Upper lobe of left lung (tissue), 6 donors: ENCODE measurements at regions not wholly inside any gene's neighbourhood (a gene's known extent, or its start where the extent isn't known, plus 50 kb on each side); places are given as distances from the start of the nearest gene placed in this dataset.
A peak's percentile ranks its signal among the peaks of the same experiment; 100 is the strongest.

Experiments used
- ATAC-seq, 2 donors: fragments of 200-7000 bp; cut with Tn5 transposase; one replicate each; pipeline ENCODE4 v1.9.1; 2022; ENCODE audit warnings: mild to moderate bottlenecking in 2 of 2, moderate library complexity in 2 of 2; ENCODE audit not compliant: low FRiP score in 2 of 2
- DNase-seq, 2 donors: peaks; one replicate each; pipeline ENCODE4 v3.0.0-alpha.2; 2019 to 2020
- H3K27ac ChIP-seq, 4 donors: fragments of 200-600 bp; sonication (generic); one replicate each; pipeline ENCODE4 v1.5.1; 2016 to 2019
- H3K27me3 ChIP-seq, 4 donors: fragments of 200-600 bp; sonication (generic); one replicate each; pipeline ENCODE4 v1.5.1; 2017 to 2019
- H3K36me3 ChIP-seq, 4 donors: fragments of 200-600 bp; sonication (generic); one replicate each; pipeline ENCODE4 v1.5.1; 2016 to 2019
- H3K4me1 ChIP-seq, 4 donors: fragments of 200-600 bp; sonication (generic); one replicate each; pipeline ENCODE4 v1.5.1; 2018 to 2019
- H3K4me3 ChIP-seq, 4 donors: fragments of 200-600 bp; sonication (generic); one replicate each; pipeline ENCODE4 v1.5.1; 2017 to 2019; ENCODE audit warnings: mild to moderate bottlenecking in 2 of 4, moderate library complexity in 1 of 4
- H3K9me3 ChIP-seq, 4 donors: fragments of 200-600 bp; sonication (generic); one replicate each; pipeline ENCODE4 v1.5.1; 2018 to 2019
- EP300 ChIP-seq, 4 donors: sonication (generic); formaldehyde crosslinking; IDR thresholded peaks; one replicate each; pipeline ENCODE4 v1.5.1; 2017; ENCODE audit warnings: antibody characterized with exemption in 4 of 4, control low read depth in 2 of 4
- POLR2A ChIP-seq, 4 donors: fragments of 450-650 bp; IDR thresholded peaks; one replicate each; pipeline ENCODE4 v1.5.1; 2016 to 2017; ENCODE audit warnings: antibody characterized with exemption in 4 of 4, mild to moderate bottlenecking in 2 of 4
- POLR2AphosphoS5 ChIP-seq, 2 donors: sonication (generic); formaldehyde crosslinking; IDR thresholded peaks; one replicate each; pipeline ENCODE4 v1.5.1; 2017; ENCODE audit warnings: antibody characterized with exemption in 2 of 2
- WGBS, 2 donors: methylation state at CpG; one replicate each; pipeline ENCODE4 v1.1.5; 2017 to 2018; 5-methylcytosine and 5-hydroxymethylcytosine counted together
- TF ChIP-seq, protein P1 (sequence below), 6 experiments: fragments of 450-650 bp in 4 of 6; fragments of 200-600 bp in 2 of 6; sonication (generic) in 2 of 6; IDR thresholded peaks; one replicate each; pipeline ENCODE4 v1.5.1; 2016 to 2019; ENCODE audit warnings: antibody characterized with exemption in 6 of 6
- donor health status: DM: no; HTN: no; CAD: no; lungs with moderate emphysema.
- donor health status: DM: no; HTN: yes; CAD: no; lungs with severe emphysema.

GRCh38 chr3:124518350-124518749 lies 211.9 kb upstream of the UMPS start:
- H3K4me3 ChIP-seq, result no peak overlapping the region
- peak in 1 of 2 donors; percentile 4 for DNase-seq
- H3K27ac ChIP-seq, result no peak overlapping the region
- H3K36me3 ChIP-seq, result no peaks in the 10 kb centered on the region
- H3K9me3 ChIP-seq, result no peaks in the 10 kb centered on the region
- WGBS, 2 donors, result 94 to 96% methylated on average over 9 to 11 of the region's 11 CpGs
- H3K27me3 ChIP-seq, result no peaks in the 10 kb centered on the region
- no peak for ATAC-seq
- peaks cover 0 to 7% (median 0%) of the 10 kb centered on the region in 4 donors for H3K4me1 ChIP-seq
- TF ChIP-seq POLR2AphosphoS5 (IDR thresholded peaks at IDR 0.05), result no peak
- TF ChIP-seq POLR2A (IDR thresholded peaks at IDR 0.05), result no peak
- TF ChIP-seq EP300 (IDR thresholded peaks at IDR 0.05), result no peak
- TF ChIP-seq, protein P1, sequence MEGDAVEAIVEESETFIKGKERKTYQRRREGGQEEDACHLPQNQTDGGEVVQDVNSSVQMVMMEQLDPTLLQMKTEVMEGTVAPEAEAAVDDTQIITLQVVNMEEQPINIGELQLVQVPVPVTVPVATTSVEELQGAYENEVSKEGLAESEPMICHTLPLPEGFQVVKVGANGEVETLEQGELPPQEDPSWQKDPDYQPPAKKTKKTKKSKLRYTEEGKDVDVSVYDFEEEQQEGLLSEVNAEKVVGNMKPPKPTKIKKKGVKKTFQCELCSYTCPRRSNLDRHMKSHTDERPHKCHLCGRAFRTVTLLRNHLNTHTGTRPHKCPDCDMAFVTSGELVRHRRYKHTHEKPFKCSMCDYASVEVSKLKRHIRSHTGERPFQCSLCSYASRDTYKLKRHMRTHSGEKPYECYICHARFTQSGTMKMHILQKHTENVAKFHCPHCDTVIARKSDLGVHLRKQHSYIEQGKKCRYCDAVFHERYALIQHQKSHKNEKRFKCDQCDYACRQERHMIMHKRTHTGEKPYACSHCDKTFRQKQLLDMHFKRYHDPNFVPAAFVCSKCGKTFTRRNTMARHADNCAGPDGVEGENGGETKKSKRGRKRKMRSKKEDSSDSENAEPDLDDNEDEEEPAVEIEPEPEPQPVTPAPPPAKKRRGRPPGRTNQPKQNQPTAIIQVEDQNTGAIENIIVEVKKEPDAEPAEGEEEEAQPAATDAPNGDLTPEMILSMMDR (IDR thresholded peaks at IDR 0.05), result no peak

DNA sequence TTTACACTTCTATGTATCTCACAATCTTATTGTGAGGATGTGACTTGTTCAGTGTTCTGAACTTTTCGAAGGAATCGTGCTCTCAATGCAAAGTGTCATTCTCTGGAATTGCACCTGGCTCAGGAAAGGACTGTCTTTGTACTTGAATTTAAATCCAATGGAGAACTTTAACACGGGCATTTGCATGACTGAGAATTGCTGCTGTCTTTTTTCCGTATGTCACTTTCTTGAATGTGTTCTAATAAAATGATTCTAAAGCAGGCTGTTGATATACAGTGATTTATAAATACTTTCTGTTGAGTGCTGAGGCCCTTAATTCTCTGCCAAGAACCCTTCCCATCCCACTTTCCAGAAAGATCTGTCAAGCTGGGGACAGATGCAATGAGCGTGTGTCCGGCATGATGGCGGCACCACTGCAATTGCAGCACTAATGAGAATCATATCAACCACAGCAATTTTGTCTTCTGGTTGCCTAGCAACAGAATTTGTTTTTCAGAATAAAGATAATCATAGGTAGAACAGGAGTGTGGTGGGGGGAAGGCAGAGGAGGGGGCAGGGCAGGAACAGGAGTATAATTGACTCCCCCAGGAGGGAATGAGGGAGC lies 210.6 kb upstream of the UMPS start:
- no peak for DNase-seq
- no peak for ATAC-seq
- Histone ChIP-seq H3K36me3 (no peaks in the 10 kb centered on the region), H3K27ac (no peak overlapping the region), H3K27me3 (no peaks in the 10 kb centered on the region), H3K9me3 (peaks cover 0 to under 1% (median 0%) of the 10 kb centered on the region in 4 donors), H3K4me1 (peaks cover 0 to 7% (median 0%) of the 10 kb centered on the region in 4 donors), H3K4me3 (no peak overlapping the region)
- 93 to 94% methylated on average over 7 of the region's 7 CpGs for WGBS, 2 donors
- TF ChIP-seq EP300 (IDR thresholded peaks at IDR 0.05), result no peak
- no peak for TF ChIP-seq POLR2AphosphoS5 (IDR thresholded peaks at IDR 0.05)
- TF ChIP-seq, protein P1 (IDR thresholded peaks at IDR 0.05), result no peak
- no peak for TF ChIP-seq POLR2A (IDR thresholded peaks at IDR 0.05)

- peak in 1 of 2 donors; percentile 40 for DNase-seq
- peak; percentile 39 to 69 for ATAC-seq
- no peak for TF ChIP-seq POLR2A (IDR thresholded peaks at IDR 0.05)
- TF ChIP-seq, protein P1 (IDR thresholded peaks at IDR 0.05), result no peak
- TF ChIP-seq EP300 (IDR thresholded peaks at IDR 0.05), result no peak
- no peak for TF ChIP-seq POLR2AphosphoS5 (IDR thresholded peaks at IDR 0.05)
- WGBS, 2 donors, result 62 to 76% methylated on average over 3 to 5 of the region's 5 CpGs
- Histone ChIP-seq H3K27me3 (no peaks in the 10 kb centered on the region), H3K4me3 (no peak overlapping the region), H3K4me1 (peaks cover 0 to 7% (median 0%) of the 10 kb centered on the region in 4 donors), H3K9me3 (peaks cover 0 to 7% (median 0%) of the 10 kb centered on the region in 4 donors), H3K36me3 (no peaks in the 10 kb centered on the region), H3K27ac (no peak overlapping the region)
These were observed 209.3 kb upstream of the UMPS start for GRCh38 chr3:124520970-124521369.

GRCh38 chr3:124522082-124522625 lies 208.1 kb upstream of the UMPS start:
- H3K9me3 ChIP-seq, result peaks cover 0 to 7% (median 0%) of the 10 kb centered on the region in 4 donors
- DNase-seq (no peak), ATAC-seq (no peak)
- H3K4me1 ChIP-seq, result peaks cover 0 to 7% (median 0%) of the 10 kb centered on the region in 4 donors
- TF ChIP-seq EP300 (IDR thresholded peaks at IDR 0.05), result no peak
- 71 to 73% methylated on average over 1 of the region's 1 CpG for WGBS, 2 donors
- H3K36me3 ChIP-seq, result no peaks in the 10 kb centered on the region
- no peaks in the 10 kb centered on the region for H3K27me3 ChIP-seq
- H3K4me3 ChIP-seq, result no peak overlapping the region
- H3K27ac ChIP-seq, result no peak overlapping the region

GRCh38 chr3:124526601-124527000 lies 203.7 kb upstream of the UMPS start:
- Histone ChIP-seq H3K4me1 (no peaks in the 10 kb centered on the region), H3K27me3 (no peaks in the 10 kb centered on the region), H3K9me3 (peaks cover 0 to 7% (median 0%) of the 10 kb centered on the region in 4 donors), H3K27ac (no peak overlapping the region), H3K36me3 (no peaks in the 10 kb centered on the region), H3K4me3 (no peak overlapping the region)
- WGBS, 2 donors, result 87 to 95% methylated on average over 1 of the region's 1 CpG
- no peak for ATAC-seq
- DNase-seq, result no peak
- TF ChIP-seq, protein P1 (IDR thresholded peaks at IDR 0.05), result no peak
- TF ChIP-seq POLR2A (IDR thresholded peaks at IDR 0.05), result no peak
- no peak for TF ChIP-seq POLR2AphosphoS5 (IDR thresholded peaks at IDR 0.05)
- TF ChIP-seq EP300 (IDR thresholded peaks at IDR 0.05), result no peak
